OCI-LY7 (cell line): ENCODE measurements at regions not wholly inside any gene's neighbourhood (a gene's known extent, or its start where the extent isn't known, plus 50 kb on each side); places are given as distances from the start of the nearest gene placed in this dataset.

Experiments used
- CTCF ChIP-seq: fragments of 200-600 bp; sonication (generic); conservative IDR thresholded peaks from 2 replicates; pipeline ENCODE4 v1.5.1; 2014; ENCODE audit warnings: mild to moderate bottlenecking, antibody characterized with exemption, low read length, moderate library complexity, mixed read lengths
- EZH2phosphoT487 ChIP-seq: fragments of 200-600 bp; sonication (generic); IDR thresholded peaks from 2 replicates; pipeline ENCODE4 v1.6.1; 2018; ENCODE audit warnings: low read depth, borderline replicate concordance, mild to moderate bottlenecking, mixed run types, antibody characterized with exemption, low read length, moderate library complexity, mixed read lengths

GRCh38 chr2:239561446-239562001, 160.7 kb upstream of the HDAC4 start:
- no peak for TF ChIP-seq CTCF
- TF ChIP-seq EZH2phosphoT487, result no peak
